WERI-Rb-1 (cell line): ENCODE measurements at regions not wholly inside any gene's neighbourhood (a gene's known extent, or its start where the extent isn't known, plus 50 kb on each side); places are given as distances from the start of the nearest gene placed in this dataset.

Experiments
- DNase-seq: peaks from one replicate; pipeline ENCODE4 v3.0.0-alpha.2; 2020
- H3K27ac ChIP-seq: fragments of 250-450 bp; sonication (Bioruptor Pico); 2 replicates; pipeline ENCODE4 v1.5.1; 2020; ENCODE audit warnings: mild to moderate bottlenecking, moderate library complexity
- H3K27me3 ChIP-seq: fragments of 250-450 bp; sonication (Bioruptor Pico); 2 replicates; pipeline ENCODE4 v1.5.1; 2021; ENCODE audit warnings: mild to moderate bottlenecking, low read depth, moderate library complexity; ENCODE audit not compliant: insufficient read depth, severe bottlenecking
- H3K36me3 ChIP-seq: fragments of 250-450 bp; sonication (Bioruptor Pico); 2 replicates; pipeline ENCODE4 v1.5.1; 2020; ENCODE audit warnings: mild to moderate bottlenecking, moderate library complexity
- H3K4me3 ChIP-seq: 2 replicates; pipeline ENCODE4 v1.5.1; 2011; ENCODE audit warnings: low read depth, mild to moderate bottlenecking, control low read depth, low read length
- H3K9me3 ChIP-seq: fragments of 250-450 bp; sonication (Bioruptor Pico); 2 replicates; pipeline ENCODE4 v1.5.1; 2021; ENCODE audit warnings: mild to moderate bottlenecking, moderate library complexity; ENCODE audit not compliant: severe bottlenecking
- TF ChIP-seq, protein P1 (sequence below): IDR thresholded peaks from 2 replicates; pipeline ENCODE4 v1.5.1; 2011; ENCODE audit warnings: low read depth, mild to moderate bottlenecking, control low read depth, inconsistent platforms, low read length

DNA sequence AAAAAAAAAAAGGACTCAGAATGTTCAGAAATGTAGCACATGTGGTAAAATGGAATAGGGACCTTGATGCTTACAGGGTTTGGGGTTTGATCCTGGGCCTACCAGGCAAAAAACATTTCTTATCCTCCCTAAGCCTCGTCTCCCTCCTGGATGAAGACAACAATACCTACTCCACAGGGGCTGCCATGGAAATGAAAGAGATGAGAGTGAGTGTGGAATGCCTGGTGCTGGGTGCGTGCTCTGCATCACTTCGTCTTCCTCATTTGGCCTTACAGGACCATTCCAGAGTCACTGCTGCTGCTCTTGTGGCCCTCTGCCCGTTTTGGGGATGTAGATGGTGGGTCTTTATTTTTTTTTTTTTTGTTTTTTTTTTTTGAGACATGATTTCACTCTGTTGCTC is 692.9 kb upstream of the EEF2KMT start:
- no peak overlapping the region for H3K4me3 ChIP-seq
- TF ChIP-seq, protein P1, sequence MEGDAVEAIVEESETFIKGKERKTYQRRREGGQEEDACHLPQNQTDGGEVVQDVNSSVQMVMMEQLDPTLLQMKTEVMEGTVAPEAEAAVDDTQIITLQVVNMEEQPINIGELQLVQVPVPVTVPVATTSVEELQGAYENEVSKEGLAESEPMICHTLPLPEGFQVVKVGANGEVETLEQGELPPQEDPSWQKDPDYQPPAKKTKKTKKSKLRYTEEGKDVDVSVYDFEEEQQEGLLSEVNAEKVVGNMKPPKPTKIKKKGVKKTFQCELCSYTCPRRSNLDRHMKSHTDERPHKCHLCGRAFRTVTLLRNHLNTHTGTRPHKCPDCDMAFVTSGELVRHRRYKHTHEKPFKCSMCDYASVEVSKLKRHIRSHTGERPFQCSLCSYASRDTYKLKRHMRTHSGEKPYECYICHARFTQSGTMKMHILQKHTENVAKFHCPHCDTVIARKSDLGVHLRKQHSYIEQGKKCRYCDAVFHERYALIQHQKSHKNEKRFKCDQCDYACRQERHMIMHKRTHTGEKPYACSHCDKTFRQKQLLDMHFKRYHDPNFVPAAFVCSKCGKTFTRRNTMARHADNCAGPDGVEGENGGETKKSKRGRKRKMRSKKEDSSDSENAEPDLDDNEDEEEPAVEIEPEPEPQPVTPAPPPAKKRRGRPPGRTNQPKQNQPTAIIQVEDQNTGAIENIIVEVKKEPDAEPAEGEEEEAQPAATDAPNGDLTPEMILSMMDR: no peak
- DNase-seq: no peak
- H3K36me3 ChIP-seq: no peaks in the 10 kb centered on the region
- H3K27me3 ChIP-seq: no peaks in the 10 kb centered on the region
- H3K9me3 ChIP-seq: peaks cover 2% of the 10 kb centered on the region
- H3K27ac ChIP-seq: no peak overlapping the region

DNA sequence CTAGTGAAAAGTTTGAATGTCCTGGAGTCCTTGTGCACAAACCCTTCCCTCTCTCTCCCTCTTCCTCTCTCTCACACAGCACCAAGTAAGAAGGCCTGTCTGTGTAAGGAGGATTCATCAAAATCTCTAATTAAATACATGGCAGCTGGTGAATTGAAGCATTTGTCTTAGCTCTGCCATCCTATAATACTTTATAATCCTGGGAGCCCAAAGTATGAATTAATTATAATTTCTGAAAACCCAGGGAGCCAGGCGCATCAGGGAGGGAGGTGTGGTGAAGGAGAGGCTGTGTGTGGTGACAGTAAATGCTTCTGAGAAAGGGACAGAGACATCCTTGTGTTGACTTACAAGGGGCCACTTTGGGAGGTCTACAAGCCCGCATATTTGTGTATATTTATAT is 691.4 kb upstream of the EEF2KMT start:
- TF ChIP-seq, protein P1: no peak
- DNase-seq: no peak
- H3K4me3 ChIP-seq: no peak overlapping the region
- H3K36me3 ChIP-seq: no peaks in the 10 kb centered on the region
- no peaks in the 10 kb centered on the region for H3K27me3 ChIP-seq
- H3K27ac ChIP-seq: no peak overlapping the region
- peaks cover 2% of the 10 kb centered on the region for H3K9me3 ChIP-seq

DNA sequence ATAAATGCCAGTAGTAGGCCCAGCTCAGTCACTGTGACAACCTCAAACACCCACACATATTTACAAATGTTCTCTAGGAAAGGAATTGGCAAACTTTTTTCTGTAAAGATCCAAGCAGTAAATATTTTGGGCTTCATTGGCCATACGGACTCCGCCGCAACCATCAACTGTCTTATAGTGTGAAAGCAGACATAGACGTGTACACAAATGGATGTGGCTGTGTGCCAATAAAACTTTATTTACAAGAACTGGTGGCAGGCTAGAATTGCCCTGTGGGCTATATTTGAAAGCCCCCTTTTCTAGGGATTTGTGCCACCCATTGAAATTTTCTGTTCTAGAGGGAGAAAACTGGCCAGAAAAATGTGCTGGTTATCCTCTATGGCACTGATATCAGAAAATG is 683.8 kb upstream of the EEF2KMT start:
- H3K9me3 ChIP-seq: no peaks in the 10 kb centered on the region
- H3K4me3 ChIP-seq: no peak overlapping the region
- TF ChIP-seq, protein P1: no peak
- no peaks in the 10 kb centered on the region for H3K27me3 ChIP-seq
- no peak for DNase-seq
- H3K27ac ChIP-seq: no peak overlapping the region
- no peaks in the 10 kb centered on the region for H3K36me3 ChIP-seq

DNA sequence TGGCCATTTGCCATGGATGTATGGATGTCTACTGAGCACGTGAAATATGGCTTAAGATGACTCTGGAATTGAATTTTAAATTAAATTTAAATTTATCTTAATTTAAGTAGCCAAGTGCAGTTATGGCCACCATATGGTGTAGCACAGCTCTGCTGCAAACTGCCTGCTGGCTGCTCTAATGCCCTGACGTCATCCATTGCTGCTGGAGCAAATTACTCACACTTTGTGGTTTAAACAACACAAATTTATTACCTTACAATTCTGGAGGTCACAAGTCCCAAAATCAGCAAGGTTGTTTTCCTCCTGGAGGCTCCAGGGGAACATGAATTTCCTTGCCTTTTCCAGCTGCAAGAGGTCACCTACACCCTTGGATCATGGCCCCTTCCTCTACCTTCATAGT is 679.3 kb upstream of the EEF2KMT start:
- no peak for DNase-seq
- TF ChIP-seq, protein P1: no peak

DNA sequence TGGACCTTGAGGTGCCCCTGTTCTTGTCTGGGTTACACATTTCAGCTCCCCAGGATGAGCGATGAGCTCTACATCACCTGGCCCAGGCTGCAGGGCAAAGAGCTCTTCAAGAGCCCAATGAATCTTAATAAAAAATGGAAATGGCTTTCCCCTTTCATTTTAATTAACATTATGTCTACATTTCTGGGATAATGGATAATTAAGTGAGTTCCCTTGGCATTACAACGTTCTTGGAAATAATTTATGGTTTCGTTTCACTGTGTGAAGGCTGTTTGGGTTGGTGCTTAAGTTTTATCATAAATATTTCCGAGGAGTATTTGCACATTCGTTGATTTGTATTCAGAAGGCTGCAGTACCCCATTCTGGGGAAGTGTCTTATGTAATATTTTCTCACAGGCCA is 678.3 kb upstream of the EEF2KMT start:
- H3K9me3 ChIP-seq: no peaks in the 10 kb centered on the region
- no peaks in the 10 kb centered on the region for H3K36me3 ChIP-seq
- TF ChIP-seq, protein P1: no peak
- H3K27ac ChIP-seq: no peak overlapping the region
- H3K4me3 ChIP-seq: no peak overlapping the region
- H3K27me3 ChIP-seq: no peaks in the 10 kb centered on the region
- DNase-seq: no peak

More for the DNA sequence above, 679.3 kb upstream of the EEF2KMT start:
- Histone ChIP-seq H3K27ac (no peak overlapping the region), H3K27me3 (no peaks in the 10 kb centered on the region), H3K4me3 (no peak overlapping the region), H3K9me3 (no peaks in the 10 kb centered on the region), H3K36me3 (no peaks in the 10 kb centered on the region)

DNA sequence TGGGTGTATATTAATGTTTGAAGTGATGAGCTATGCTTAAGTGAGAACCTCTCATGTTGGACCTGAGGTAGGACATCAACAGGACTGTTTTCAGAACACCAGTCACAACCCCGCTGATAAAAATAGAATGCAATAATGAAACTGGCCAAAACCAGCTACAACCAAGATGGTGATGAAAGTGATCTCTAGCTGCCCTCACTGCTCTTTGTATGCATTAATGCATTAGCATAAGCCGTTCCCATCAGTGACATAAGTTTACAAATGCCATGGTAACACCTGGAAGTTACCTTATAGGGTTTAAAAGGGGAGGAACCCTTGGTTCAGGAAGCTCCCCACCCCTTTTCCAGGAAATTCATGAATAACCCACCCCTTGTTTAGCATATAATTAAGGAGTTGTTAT is 672.5 kb upstream of the EEF2KMT start:
- Histone ChIP-seq H3K9me3 (no peaks in the 10 kb centered on the region), H3K4me3 (no peak overlapping the region), H3K27me3 (no peaks in the 10 kb centered on the region), H3K27ac (no peak overlapping the region), H3K36me3 (no peaks in the 10 kb centered on the region)
- TF ChIP-seq, protein P1: no peak
- no peak for DNase-seq
